RKO (cell line): ENCODE measurements at regions not wholly inside any gene's neighbourhood (a gene's known extent, or its start where the extent isn't known, plus 50 kb on each side); places are given as distances from the start of the nearest gene placed in this dataset.
"Not testable (repeated sequence)": the region's sequence is repeated elsewhere in the genome, so short reads cannot be mapped to it uniquely, and the experiment has no call there.

Experiments used
- DNase-seq: peaks from one replicate; pipeline ENCODE4 v3.0.0-alpha.2; 2016; ENCODE audit warnings: low spot score

DNA sequence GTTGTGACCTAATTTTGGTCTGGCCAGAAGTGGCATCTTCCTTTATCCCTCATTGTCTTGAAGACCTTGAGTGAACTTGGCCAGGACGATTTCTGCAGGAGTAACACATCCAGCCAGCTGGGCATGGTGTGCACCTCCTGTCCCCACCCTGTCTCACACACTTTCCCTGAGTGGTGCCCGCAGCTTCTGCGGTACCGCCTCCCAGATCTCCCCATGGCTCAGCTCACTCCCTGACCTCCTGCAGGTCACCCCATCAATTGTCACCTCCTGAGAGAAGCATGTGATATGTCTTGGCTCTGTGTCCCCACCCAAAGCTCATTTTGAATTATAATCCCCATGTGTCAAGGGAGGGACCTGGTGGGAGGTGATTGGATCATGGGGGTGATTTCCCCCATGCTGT lies 50.2 kb upstream of the TP53I11 start:
- no peak for DNase-seq

DNA sequence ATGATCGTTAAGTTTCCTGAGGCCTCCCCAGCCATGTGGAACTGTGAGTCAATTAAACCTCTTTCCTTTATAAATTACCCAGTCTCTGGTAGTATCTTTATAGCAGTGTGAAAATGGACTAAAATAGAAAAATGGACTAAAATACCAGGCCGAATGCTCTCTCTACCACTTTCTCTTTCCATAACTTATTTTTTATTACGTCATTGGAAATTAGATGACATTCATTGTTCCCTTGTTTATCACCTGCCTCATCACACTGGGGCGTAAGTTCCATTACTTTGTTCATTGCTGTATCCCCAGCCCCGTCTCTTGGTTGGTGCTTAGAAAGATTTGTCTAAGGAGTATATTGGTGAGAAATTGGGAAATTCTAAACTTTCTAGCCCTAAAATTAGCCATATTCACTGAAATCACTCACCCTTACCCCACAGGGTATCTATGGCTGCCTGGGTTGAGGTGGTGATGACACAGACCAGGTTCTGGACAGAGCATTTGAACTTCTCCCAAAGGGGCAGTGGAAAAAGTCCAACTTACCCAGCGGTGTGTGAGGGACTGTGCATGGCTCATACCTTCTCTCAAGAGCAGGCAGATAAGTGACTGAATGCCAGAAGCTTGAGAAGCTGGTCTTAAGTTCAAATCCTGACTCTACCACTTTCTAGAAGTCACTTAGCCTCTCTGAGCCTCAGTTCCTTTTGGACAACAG lies 50.9 kb upstream of the TP53I11 start:
- DNase-seq, result no peak

DNA sequence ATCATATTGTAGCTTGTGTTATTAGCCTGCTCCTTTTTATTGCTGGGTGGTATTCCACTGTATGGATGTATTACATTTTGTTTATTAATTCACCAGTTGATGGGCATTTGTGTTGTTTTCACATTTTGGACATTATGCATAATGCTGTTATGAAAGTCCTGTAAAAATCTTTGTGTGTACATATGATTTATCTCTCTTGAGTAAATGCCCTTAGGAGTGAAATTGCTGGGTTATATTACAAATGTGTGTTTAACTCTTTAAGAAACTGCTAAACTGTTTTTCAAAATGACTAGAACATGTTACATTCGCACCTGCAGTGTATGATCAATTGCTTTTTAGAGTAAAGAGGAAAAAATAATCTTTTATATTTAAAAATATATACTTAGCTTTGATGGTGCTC lies 54.4 kb upstream of the TP53I11 start:
- no peak for DNase-seq

DNA sequence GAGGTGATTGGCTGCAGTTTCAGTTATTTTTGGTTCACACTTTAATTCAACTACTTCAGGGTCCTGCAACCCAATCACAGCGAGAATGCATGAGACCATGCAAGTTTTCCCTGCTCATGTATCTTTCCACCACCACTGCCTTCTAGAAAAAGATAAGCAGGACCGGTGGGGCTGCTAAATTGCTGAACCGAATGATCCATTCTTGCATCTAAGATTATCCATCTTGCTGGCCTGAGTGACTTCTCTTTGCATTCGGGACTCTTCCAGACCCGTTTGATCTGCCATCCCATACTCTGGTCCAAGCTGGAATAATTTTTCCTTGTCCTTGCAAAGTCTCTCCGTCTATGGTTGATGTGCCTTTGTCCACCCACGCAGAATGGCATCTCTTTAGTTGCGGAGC lies 56.3 kb upstream of the TP53I11 start:
- no peak for DNase-seq

DNA sequence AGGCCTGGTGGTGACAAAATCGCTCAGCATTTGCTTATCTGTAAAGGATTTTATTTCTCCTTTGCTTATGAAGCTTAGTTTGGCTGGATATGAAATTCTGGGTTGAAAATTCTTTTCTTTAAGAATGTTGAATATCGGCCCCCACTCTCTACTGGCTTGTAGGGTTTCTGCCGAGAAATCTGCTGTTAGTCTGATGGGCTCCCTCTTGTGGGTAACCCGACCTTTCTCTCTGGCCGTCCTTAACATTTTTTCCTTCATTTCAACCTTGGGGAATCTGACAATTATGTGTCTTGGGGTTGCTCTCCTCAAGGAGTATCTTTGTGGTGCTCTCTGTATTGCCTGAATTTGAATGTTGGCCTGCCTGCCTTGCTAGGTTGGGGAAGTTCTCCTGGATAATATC lies 65.3 kb upstream of the TP53I11 start:
- DNase-seq, result not testable (repeated sequence)

DNA sequence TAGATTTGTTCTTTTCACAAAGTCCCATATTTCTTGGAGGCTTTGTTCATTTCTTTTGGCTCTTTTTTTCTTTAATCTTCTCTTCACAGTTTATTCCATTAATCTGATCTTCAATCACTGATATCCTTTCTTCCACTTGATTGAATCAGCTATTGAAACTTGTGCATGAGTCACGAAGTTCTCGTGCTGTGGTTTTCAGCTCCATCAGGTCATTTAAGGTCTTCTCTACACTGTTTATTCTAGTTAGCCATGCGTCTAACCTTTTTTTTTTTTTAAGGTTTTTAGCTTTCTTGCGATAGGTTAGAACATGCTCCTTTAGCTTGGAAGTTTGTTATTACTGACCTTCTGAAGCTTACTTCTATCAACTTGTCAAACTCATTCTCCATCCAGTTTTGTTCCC lies 65.8 kb upstream of the TP53I11 start:
- not testable (repeated sequence) for DNase-seq

DNA sequence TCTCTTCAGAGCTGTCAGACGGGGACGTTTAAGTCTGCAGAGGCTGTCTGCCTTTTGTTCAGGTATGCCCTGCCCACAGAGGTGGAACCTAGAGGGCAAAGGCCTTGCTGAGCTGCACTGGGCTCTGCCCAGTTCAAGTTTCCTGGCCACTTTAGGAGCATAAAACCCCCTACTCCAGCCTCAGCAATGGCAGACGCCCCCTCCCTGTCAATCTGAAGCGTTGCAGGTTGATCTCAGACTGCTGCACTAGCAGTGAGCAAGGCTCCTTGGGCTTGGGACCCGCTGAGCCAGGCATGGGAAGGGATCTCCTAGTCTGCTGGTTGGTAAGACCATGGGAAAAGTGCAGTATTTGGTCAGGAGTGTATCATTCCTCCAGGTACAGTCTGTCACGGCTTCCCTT lies 66.6 kb upstream of the TP53I11 start:
- no peak for DNase-seq

DNA sequence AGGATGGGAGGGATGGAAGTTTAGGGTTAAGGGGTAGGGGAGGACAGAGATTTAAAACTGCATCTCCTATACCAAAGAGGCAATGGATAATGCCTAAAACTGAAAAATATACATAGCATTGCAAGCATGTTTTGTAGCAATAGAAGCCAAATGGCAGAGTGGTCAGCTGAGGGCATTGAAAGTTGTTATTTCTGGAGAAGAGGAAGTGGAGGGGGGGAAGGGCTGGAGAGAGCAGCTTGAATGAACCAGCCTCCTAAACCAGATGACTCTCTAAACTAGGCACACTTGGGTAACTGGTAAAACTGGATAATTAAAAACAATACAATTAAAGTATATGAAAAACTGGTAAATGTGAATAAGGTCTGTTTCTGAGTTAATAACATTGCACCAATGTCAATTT lies 70.3 kb upstream of the TP53I11 start:
- DNase-seq, result no peak

DNA sequence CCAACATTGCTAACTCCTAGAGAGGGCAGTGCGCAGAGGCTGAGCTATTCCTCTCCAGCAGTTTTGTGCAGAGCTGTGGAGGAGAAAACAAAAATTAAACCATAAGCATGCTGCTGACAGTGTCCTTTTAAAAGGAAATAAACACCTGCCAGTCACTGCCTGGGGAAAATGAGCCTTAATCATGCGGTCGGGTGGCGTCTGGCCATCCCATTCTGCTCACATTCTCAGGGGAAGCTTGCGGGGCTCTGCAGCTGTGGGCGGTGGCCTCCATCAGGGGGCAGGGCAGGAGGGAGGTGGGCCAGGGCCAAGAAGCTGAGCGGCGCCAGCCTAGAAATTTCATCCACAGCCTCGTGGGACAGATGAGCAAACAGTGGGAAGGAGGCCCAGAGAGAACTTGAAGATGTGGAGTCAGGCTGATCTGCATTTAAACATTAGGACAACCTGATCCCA lies 71.0 kb upstream of the TP53I11 start:
- no peak for DNase-seq

DNA sequence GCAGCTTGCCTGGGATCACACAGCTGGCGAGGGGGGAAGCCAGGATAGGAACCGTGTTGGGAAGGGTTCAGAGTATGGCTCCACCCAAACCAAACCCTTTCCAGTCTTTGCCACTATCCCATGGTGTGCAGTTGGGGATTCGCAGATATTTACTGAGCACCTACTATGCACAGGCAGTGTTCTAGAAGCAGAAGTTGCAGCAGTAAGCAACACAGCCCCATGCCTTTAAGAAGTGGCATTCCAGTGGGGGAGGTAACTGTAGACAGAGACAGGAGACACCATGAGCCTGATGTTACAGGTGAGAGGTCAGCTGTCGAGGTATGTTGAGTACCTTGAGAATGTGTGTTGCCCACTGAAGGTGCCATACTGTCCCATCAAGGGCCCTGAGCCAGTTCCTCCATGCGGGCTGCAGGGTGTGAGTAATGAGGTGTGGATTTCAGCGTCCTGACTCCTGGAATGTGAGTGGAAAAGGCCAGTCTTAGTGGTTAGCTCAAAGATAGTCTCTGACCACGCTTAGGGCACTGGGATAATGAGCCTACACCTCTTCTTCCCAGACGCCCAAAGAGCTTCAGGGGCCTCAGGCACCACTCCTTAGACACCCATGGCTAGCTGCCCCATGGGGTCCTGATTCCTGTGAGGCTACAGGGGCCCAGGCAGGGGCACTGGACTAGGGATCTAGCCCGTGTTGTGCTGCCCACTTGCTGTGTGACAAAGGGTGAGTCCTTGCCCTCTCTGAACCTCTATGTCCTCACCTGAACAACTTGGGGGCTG lies 71.8 kb upstream of the TP53I11 start:
- no peak for DNase-seq

DNA sequence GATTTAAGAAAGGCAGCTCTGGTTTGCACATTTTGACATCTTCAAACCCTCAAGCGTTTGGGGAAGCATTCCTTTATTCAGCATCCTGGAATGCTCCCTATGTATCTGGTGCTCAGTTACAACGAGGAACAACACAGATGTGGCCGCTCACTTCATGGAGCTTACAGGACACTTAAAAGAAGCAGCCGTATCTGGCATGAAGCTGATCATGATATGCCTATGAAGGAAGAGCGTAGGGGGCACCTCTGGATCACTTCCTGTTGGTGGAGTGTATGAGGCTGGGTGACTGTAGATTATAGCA lies 72.3 kb upstream of the TP53I11 start:
- no peak for DNase-seq

DNA sequence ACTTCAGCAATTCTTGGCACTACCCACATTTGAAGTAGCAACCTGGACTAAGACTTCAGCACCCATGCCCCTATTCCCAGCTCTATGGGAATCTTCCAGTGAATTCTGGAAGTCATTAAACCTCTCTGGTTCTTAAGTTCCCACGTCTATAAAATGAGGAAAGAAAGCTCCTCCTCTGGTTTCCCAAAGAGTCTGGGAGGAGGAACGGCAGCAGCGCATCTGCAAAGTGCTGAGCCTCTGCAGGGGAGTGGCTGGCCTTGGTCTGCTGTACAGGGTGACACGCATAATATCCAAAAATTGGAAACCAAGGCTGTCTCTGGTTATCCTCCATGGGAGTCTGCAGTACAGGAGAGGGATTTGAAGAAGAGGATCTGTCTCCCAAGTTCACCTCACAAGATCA lies 73.6 kb upstream of the TP53I11 start:
- DNase-seq, result no peak

DNA sequence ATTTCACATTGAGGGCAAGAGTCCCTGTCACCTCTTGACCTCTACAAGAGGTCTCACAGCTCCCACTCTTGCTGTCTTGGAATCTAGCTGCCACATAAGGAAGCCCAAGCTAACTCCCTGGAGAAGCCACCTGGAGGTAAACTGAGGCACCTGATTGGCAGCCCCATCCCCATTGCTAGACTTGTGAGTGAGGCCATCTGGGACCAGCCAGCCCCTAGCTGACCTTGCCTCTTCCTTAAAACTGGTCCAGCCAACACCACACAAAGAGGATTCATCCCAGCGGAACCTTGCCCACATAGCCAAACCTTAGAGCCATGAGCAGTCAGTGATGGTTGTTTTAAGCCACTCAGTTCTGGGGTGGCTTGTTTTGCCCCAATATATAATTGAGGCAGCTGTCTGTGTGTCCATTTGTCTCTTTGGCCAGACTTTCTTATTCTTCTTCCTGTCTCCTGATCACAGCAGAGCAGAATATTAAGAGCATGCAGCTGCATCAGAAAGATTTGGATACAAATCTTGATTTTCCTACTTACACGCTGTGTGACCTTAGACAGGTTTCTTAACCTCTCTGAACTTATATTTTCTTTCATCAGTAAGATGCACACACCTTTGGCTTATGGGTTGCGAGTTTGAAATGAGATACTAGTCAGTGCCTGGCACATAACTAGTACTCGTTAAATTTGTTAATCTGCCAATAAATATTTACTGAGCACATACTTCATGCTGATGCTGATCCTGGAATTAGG lies 74.3 kb upstream of the TP53I11 start:
- no peak for DNase-seq

DNA sequence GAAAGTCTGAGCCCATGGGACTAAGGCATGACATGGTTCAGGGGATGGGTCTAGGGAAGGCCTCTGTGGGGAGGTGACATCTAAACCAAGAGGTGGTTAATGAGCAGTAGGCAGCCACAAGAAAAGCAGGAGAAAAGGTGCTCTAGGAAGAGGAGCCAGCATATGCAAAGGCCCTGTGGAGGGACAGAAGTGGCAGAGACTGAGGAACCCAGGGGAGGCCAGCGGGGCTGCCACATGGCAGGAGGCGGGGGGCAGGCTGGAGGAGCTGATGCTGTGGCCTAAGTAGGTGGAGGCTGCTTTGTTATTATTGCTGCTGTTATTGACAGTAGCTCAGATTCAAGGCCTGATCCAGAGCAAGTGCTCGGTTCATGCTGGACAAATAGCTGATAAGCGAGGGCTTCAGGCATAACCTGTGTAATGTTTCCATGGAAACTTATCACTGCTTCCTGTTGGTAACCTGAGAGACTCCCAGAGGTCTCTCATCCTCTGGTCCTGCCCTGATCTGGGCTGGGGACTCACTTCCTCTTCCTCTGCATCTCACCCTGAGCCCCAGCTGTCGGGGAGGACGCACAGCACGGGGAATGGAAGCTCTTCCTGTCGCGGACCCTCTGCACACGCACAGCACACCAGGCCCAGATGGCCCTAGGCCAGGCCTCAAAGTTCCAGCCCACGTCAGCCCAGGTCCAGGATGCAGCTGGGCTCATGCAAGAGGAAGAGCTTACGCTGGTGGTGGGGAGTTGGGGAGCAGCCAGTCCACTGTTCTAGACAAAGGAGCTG lies 75.2 kb upstream of the TP53I11 start:
- no peak for DNase-seq

DNA sequence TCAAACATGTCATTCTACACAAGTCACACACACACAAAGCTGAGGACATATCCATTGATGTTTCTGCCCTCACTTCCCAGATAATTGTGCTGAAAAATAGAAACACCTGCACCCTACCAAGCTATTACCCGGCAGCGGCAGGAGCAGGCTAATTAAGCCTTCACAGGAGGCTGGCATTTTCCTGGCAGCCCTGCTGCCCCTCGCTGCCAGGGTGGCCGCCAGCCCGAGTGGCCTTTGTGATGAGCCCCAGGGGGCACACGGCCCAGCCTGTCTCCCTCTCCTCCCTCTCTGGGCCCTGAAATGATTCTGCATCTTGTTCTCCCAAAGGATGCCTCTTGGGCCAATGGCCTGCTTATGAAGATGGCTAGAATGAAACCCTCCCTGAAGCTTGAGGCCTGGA lies 76.2 kb upstream of the TP53I11 start:
- DNase-seq, result no peak

DNA sequence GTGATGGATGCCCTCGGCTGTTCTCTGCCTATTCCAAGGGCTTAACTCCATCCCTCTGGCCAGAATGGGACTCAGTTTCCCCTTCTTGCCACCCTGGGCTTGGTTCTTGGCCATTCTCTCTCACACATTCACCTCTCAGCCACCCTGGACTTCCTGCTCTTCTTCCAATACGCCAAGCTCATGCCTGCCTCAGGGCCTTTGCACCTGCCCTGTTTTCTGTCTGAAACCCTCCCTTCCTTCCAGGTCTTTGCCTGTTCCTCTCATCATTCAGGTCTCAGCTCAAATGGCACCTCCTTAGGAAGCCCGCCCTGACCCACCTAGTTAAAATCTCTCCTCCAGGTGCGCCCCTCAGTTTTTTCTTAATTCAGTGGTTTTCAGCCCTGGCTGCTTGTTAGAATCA lies 76.6 kb upstream of the TP53I11 start:
- no peak for DNase-seq

DNA sequence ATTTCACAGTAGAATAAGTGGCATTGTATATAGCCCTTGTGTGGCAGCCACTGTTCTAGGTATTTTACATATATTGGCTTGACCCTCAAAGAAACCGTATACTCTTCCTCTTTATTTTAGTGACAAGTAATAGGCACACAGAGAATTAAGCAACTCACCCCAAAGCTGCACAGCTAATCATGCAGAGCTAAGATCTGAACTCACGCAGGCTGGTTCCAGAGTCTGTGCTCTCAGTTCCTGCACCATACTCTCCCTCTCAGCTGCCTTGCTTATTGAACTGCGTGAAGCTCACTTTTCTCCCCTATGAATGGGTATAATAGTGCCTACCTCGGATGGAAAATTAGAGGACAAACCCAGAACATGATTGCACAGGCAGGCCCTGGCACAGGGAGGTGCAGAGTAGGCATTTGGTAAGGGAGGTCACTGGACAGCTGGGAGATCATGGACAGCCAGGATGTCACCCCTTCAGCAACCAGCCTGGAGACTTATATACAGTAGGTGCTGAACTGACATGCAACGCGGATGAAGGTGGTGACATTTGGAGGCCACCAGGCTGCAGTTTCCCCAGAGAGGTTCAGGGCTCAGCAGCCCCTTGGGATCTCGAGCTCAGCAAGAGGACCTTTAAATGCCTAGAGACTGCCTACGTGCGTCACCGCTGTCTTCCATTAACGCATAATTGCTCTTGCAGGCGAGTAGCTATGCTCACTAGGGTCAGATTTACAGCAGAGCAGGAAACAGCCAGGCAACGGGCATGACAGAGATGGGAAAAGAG lies 78.4 kb upstream of the TP53I11 start:
- no peak for DNase-seq

DNA sequence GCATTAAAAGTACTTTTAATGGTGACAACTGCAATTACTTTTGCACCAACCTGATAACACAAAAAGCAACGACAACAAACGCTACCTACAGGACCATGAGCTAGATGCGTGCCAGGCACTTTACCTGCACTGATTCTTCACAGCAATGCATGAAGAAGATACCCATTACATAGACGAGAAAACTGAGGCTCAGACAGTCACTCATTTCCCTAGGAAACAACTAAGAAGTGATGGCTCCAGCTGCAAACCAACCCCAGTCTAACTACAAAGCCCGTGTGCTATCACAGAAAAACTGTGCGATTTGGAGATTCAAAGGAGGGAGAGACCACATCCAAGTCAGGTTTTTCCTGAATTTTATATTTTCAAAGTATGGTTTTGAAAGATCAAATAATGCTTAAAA lies 80.1 kb upstream of the TP53I11 start:
- no peak for DNase-seq

DNA sequence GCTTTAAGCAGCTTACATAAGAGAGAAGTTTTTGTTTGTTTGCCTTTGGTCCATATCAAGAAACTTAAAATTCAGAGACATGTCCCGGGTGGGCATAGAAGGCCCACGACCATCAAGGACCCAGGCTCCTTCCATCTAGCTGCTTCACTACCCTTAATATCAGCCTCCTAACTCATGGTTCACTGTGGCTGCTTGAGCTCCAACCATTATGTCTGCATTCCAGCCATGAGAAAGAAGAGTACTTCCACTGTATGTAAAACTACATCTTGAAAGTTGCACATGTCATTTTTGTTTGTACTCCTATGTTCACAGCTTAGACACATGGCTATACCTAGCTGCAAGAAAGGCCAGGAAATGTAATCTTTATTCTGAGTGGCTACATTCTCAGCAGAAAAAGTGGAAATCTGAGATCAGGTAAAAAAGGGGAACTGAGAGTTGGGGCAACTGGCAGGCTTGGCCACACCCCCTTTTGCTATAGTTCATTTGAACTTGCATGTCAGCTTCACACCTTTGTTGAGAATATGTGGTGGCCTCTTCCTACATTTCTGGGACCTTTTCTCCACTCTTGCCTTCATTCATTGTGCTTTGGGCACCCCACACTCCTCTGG lies 81.3 kb upstream of the TP53I11 start:
- no peak for DNase-seq

DNA sequence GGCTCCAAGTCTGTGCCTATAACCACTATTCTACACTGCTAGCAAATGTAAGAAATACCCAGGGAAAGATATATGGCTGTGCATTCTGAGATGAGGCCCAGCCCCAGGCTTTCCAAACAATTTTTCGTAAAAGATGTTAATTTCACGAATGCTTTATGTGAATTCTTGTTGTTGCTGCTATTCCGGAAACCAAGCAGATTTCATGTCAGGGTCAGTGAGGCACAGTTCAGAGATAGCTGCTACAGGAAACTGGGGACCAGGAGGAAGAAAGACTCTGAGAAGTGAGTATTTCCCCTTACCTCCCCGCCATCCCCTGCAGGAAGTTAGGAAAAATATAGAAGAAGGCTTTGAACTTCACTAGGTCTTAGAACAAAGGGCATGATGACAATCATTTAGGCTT lies 84.7 kb upstream of the TP53I11 start:
- no peak for DNase-seq

DNA sequence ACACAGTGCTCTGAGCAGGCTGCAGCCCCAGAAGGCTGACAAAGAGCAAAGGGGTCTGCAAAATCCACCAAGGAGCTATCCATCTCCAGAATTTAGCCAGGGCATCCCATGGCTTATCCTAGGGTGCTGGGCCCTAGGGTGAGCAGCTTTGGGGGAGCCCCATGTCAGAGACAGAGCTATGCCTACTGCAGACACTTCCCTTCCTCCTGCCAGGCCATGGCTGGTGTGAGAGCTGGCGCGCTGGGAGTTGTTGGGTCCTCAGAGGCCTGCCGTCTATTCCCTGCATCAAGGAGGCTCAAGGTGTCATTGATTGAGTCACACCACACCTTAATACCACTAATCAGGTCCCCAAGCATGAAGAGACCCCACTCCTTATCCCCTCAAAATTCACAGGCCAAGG lies 85.3 kb upstream of the TP53I11 start:
- DNase-seq, result no peak
